GM19397 (cell line): ENCODE measurements at regions not wholly inside any gene's neighbourhood (a gene's known extent, or its start where the extent isn't known, plus 50 kb on each side); places are given as distances from the start of the nearest gene placed in this dataset.

Experiments
- ATAC-seq: cut with Tn5 transposase; IDR thresholded peaks from one replicate; pipeline ENCODE4 v1.9.1; 2021; ENCODE audit warnings: mild to moderate bottlenecking, moderate library complexity; ENCODE audit not compliant: unreplicated experiment

GRCh38 chr9:71218774-71219173, 97.4 kb upstream of the TRPM3 start:
- no peak for ATAC-seq

- no peak for ATAC-seq
These were observed 92.2 kb upstream of the TRPM3 start for GRCh38 chr9:71213633-71214032.

GRCh38 chr9:71210326-71210725, 88.9 kb upstream of the TRPM3 start:
- ATAC-seq, result no peak

DNA sequence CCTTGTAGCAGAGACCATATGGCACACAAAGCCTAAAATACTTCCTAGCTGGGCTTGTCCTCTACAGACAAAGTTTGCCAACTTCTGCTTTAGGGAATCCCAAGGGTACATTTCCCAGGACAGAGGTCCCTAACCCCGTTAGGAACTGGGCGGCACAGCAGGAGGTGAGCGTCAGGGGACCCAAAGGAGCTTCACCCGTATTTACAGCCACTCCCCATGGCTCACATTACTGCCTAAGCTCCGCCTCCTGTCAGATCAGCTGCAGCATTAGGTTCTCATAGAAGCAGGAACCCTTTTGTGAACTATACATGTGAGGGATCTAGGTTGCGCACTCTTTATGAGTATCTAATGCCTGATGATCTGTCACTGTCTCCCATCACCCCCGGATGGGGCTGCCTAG, 88.5 kb upstream of the TRPM3 start:
- no peak for ATAC-seq

DNA sequence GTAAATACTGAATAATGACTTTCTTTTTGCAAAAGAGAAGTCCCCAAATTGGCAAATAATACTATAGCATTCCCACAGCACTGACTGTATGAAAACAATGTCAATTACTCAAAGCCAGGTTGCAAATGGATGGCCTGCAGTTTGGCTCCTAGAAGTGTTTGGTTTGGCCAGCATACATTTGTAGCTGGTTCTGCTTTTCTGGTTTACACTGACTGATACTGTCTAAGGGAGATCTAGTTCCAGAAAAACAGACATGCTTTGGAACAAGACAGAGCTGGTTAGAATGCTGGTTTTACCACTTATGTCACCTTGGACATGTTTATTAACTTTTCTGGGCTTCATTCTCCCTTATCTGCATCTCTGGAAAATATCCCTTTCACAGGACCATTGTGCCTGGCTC, 81.5 kb upstream of the TRPM3 start:
- ATAC-seq, result no peak

DNA sequence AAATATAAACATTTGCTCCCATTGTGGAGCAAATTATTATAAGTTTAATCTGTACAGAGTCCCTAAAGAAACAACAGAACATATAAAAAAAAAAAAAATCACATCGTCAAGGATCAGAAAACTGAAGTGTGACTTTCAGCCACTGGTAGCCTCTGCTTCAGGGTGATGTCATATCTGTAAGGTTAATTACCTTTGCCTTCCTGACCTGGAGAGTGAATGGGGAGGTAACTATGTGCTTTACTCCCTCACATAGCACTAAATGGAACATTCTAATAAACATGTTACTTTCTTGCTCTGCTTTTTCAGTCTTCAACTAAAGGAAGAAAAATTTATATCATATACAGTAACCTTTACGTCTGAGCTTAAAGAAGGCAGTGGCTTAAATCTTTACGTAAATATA, 70.3 kb upstream of the TRPM3 start:
- no peak for ATAC-seq

DNA sequence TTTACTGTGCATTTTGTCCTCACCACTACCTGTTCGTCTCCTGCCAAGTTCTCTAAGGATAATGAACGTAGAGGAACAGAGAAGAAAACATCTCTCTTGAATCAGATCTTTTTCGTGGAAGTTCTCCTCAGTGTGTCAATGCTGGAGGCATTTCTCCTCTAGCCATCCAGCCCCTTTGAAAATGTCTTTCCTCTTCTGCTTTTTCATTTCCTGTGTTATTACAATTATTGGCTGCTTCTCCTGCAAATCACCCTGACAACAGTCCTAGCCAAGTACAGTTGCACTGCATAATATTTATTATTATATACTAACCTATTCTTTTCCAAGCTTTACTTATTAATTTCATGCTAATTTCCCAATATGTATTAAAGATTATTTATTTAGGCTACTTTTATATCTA, 61.8 kb upstream of the TRPM3 start:
- no peak for ATAC-seq

GRCh38 chr9:71179183-71179582, 57.8 kb upstream of the TRPM3 start:
- ATAC-seq, result no peak

DNA sequence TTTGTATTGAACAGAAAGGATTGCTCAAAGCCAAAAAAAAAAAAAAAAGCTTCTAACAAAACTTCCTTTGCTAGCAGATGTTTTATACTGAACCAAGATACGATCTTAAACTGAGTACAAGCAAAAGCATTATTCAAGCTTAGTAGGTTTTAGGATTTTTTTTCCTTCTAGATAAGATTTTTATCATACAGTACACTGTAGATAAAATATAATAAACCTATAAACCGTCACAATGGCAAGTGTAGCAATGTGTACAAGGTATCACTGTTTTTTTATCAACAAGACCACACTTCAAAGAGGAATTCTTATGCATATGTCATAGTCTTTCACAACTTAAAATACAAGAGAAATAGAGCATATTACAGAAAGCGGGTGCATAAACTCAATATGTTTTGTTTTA, 56.5 kb upstream of the TRPM3 start:
- ATAC-seq, result no peak

DNA sequence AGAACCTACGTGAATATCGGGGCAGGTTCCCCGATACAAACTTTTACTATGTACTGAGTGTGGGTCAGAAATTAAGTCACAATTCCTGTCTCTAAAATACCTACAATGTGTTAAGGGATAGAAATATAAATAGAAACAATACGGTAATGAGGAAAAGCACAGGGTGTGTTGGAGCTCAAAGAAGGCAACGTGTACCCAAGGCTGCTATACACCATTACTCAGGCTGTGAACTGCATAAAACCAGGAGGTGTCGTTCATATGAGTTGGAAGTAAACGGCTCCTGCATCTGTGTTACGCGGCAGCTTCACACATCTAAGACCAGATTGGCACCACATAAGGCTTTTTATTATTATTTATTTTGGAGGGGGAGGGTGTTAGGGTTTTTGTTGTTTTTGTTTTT, 50.1 kb upstream of the TRPM3 start:
- ATAC-seq, result no peak
